Stomach (tissue), 8 donors: ENCODE measurements at regions not wholly inside any gene's neighbourhood (a gene's known extent, or its start where the extent isn't known, plus 50 kb on each side); places are given as distances from the start of the nearest gene placed in this dataset.

Experiments used
- DNase-seq, 2 donors: peaks; one replicate each; pipeline versions ENCODE4 v3.0.0 to v3.0.0-alpha.2; 2013 to 2019
- H3K27ac ChIP-seq, 5 donors: fragments of 200-600 bp in 4 of 5; sonication (generic) in 4 of 5; one replicate each; pipeline ENCODE4 v1.5.1; 2013 to 2019; ENCODE audit warnings: mild to moderate bottlenecking in 1 of 5, moderate library complexity in 1 of 5
- H3K27me3 ChIP-seq, 3 donors: fragments of 200-600 bp; sonication (generic); one replicate each; pipeline ENCODE4 v1.5.1; 2017 to 2019; ENCODE audit warnings: mixed run types in 1 of 3
- H3K36me3 ChIP-seq, 4 donors: fragments of 200-600 bp; sonication (generic); 1 replicate in 3 of 4; 2 replicates in 1 of 4; pipeline ENCODE4 v1.5.1; 2016 to 2019
- H3K4me1 ChIP-seq, 4 donors: fragments of 200-600 bp; sonication (generic); one replicate each; pipeline ENCODE4 v1.5.1; 2016 to 2019
- H3K4me3 ChIP-seq, 4 donors: fragments of 200-600 bp; sonication (generic) in 3 of 4; one replicate each; pipeline ENCODE4 v1.5.1; 2016 to 2019; ENCODE audit warnings: mild to moderate bottlenecking in 1 of 4
- H3K9me3 ChIP-seq, 4 donors: fragments of 200-600 bp; sonication (generic); one replicate each; pipeline ENCODE4 v1.5.1; 2016 to 2019
- CTCF ChIP-seq, 7 experiments: fragments of 450-650 bp in 4 of 7; fragments of 200-600 bp in 3 of 7; sonication (generic) in 3 of 7; IDR thresholded peaks; one replicate each; pipeline ENCODE4 v1.5.1; 2016 to 2019; ENCODE audit warnings: antibody characterized with exemption in 7 of 7, control low read depth in 2 of 7, mild to moderate bottlenecking in 1 of 7
- EP300 ChIP-seq: sonication (generic); formaldehyde crosslinking; IDR thresholded peaks from one replicate; pipeline ENCODE4 v1.6.1; 2017; ENCODE audit warnings: antibody characterized with exemption
- POLR2A ChIP-seq, 4 donors: fragments of 450-650 bp; IDR thresholded peaks; one replicate each; pipeline ENCODE4 v1.6.1; 2016; ENCODE audit warnings: antibody characterized with exemption in 4 of 4, control low read depth in 2 of 4, mild to moderate bottlenecking in 1 of 4, moderate library complexity in 1 of 4
- POLR2AphosphoS5 ChIP-seq, 3 donors: sonication (generic); formaldehyde crosslinking; IDR thresholded peaks; one replicate each; pipeline ENCODE4 v1.6.1; 2016; ENCODE audit warnings: antibody characterized with exemption in 3 of 3
- WGBS, 5 donors: extraction: QIAGEN DNeasy Blood & Tissue Kit in 3 of 5; methylation state at CpG; one replicate each; pipeline versions ENCODE4 v1.1.5 to v1.1.7; 2013 to 2018; 5-methylcytosine and 5-hydroxymethylcytosine counted together
- intact Hi-C: fragments of 100-400 bp; cut with DNase I; formaldehyde crosslinking; loops from one replicate; pipeline ENCODE4 v1.15.1; 2023; ENCODE audit warnings: low total_unique reads
- donor health status: healthy with polysubstance abuse.
- donor health status: Bipolar disorder and iron deficiency.
- donor health status: healthy.

- H3K9me3 ChIP-seq = no peaks in the 10 kb centered on the region
- DNase-seq = no peak
- no peaks in the 10 kb centered on the region for H3K27me3 ChIP-seq
- no peak overlapping the region for H3K4me3 ChIP-seq
- H3K36me3 ChIP-seq = no peaks in the 10 kb centered on the region
- no peak for TF ChIP-seq POLR2A (IDR thresholded peaks at IDR 0.05)
- TF ChIP-seq POLR2AphosphoS5 (IDR thresholded peaks at IDR 0.05) = no peak
- no peak for TF ChIP-seq EP300
- TF ChIP-seq CTCF (IDR thresholded peaks at IDR 0.05) = no peak
- WGBS, 5 donors = 94 to 99% (median 98%) methylated on average over 2 of the region's 2 CpGs
- no peak overlapping the region for H3K27ac ChIP-seq
- intact Hi-C loops = no loop called here
- H3K4me1 ChIP-seq = peaks cover 0 to 4% (median 0%) of the 10 kb centered on the region in 4 donors
Observed at GRCh38 chr13:62687732-62688131, 1272.1 kb upstream of the PCDH20 start.

GRCh38 chr13:62684359-62684758 lies 1268.7 kb upstream of the PCDH20 start:
- Histone ChIP-seq H3K4me1 (peaks cover 0 to 4% (median 0%) of the 10 kb centered on the region in 4 donors), H3K9me3 (no peaks in the 10 kb centered on the region), H3K27ac (no peak overlapping the region), H3K4me3 (no peak overlapping the region), H3K27me3 (no peaks in the 10 kb centered on the region), H3K36me3 (no peaks in the 10 kb centered on the region)
- no peak for TF ChIP-seq POLR2AphosphoS5 (IDR thresholded peaks at IDR 0.05)
- no peak for TF ChIP-seq POLR2A (IDR thresholded peaks at IDR 0.05)
- TF ChIP-seq EP300 = no peak
- TF ChIP-seq CTCF (IDR thresholded peaks at IDR 0.05) = no peak
- intact Hi-C loops = no loop called here
- WGBS, 5 donors = 30 to 53% (median 35%) methylated on average over 2 of the region's 2 CpGs
- DNase-seq = peak in 1 of 2 donors; percentile 2

GRCh38 chr13:62682788-62683187 lies 1267.1 kb upstream of the PCDH20 start:
- no peak for TF ChIP-seq CTCF (IDR thresholded peaks at IDR 0.05)
- no peak for TF ChIP-seq POLR2AphosphoS5 (IDR thresholded peaks at IDR 0.05)
- TF ChIP-seq EP300 = no peak
- no peak for TF ChIP-seq POLR2A (IDR thresholded peaks at IDR 0.05)
- 86 to 92% (median 87%) methylated on average over 4 of the region's 4 CpGs for WGBS, 5 donors
- Histone ChIP-seq H3K27me3 (no peaks in the 10 kb centered on the region), H3K27ac (no peak overlapping the region), H3K9me3 (no peaks in the 10 kb centered on the region), H3K36me3 (no peaks in the 10 kb centered on the region), H3K4me1 (peaks cover 0 to 4% (median 0%) of the 10 kb centered on the region in 4 donors), H3K4me3 (no peak overlapping the region)
- DNase-seq = no peak
- intact Hi-C loops = no loop called here

- WGBS, 5 donors = 51 to 67% (median 66%) methylated on average over 4 of the region's 4 CpGs
- Histone ChIP-seq H3K4me1 (no peaks in the 10 kb centered on the region), H3K9me3 (no peaks in the 10 kb centered on the region), H3K27me3 (no peaks in the 10 kb centered on the region), H3K36me3 (no peaks in the 10 kb centered on the region), H3K27ac (no peak overlapping the region), H3K4me3 (no peak overlapping the region)
- no peak for DNase-seq
- TF ChIP-seq CTCF (IDR thresholded peaks at IDR 0.05) (no peak), EP300 (no peak), POLR2AphosphoS5 (IDR thresholded peaks at IDR 0.05) (no peak), POLR2A (IDR thresholded peaks at IDR 0.05) (no peak)
- intact Hi-C loops = no loop called here
Observed at GRCh38 chr13:62678039-62678438, 1262.4 kb upstream of the PCDH20 start.
